Transverse colon (tissue), 4 donors: ENCODE measurements at regions not wholly inside any gene's neighbourhood (a gene's known extent, or its start where the extent isn't known, plus 50 kb on each side); places are given as distances from the start of the nearest gene placed in this dataset.

Experiments used
- CTCF ChIP-seq, 5 experiments: fragments of 200-600 bp in 3 of 5; fragments of 450-650 bp in 2 of 5; sonication (generic) in 3 of 5; IDR thresholded peaks; 1 replicate in 2 of 5; 2 replicates in 3 of 5; pipeline ENCODE4 v1.5.1; 2016 to 2017; ENCODE audit warnings: antibody characterized with exemption in 5 of 5, inconsistent platforms in 3 of 5, mild to moderate bottlenecking in 2 of 5, moderate library complexity in 1 of 5
- EP300 ChIP-seq: sonication (generic); formaldehyde crosslinking; IDR thresholded peaks from one replicate; pipeline ENCODE4 v1.6.1; 2017; ENCODE audit warnings: antibody characterized with exemption, low read depth
- POLR2A ChIP-seq: fragments of 450-650 bp; IDR thresholded peaks from one replicate; pipeline ENCODE4 v1.6.1; 2016; ENCODE audit warnings: antibody characterized with exemption, mild to moderate bottlenecking, moderate library complexity
- POLR2AphosphoS5 ChIP-seq, 3 donors: sonication (generic); formaldehyde crosslinking; IDR thresholded peaks; one replicate each; pipeline ENCODE4 v1.6.1; 2016; ENCODE audit warnings: antibody characterized with exemption in 3 of 3

DNA sequence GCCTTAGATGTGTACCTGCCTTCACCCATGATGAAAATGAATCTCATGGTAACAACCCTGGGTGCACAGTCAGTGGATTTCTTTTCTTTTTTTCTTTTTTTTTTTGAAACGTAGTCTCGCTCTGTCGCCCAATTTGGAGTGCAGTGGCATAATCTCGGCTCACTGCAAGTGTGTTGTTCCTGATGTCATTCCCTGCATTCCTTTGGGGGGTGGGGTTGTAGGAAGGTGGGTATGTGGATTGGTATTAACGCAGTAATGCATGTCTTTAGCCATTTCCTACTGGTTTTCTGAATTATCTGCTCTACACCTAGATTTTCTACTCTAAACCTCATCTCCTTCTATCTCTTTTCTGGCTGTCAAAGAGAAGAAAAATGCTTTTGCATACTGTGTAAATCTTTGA, 146.6 kb downstream of the RNF144B start:
- TF ChIP-seq POLR2A (no peak), CTCF (IDR thresholded peaks at IDR 0.05) (no peak), EP300 (no peak), POLR2AphosphoS5 (IDR thresholded peaks at IDR 0.05) (no peak)
